ENCODE measurements at regions not wholly inside any gene's neighbourhood (a gene's known extent, or its start where the extent isn't known, plus 50 kb on each side); places are given as distances from the start of the nearest gene placed in this dataset.

DNA sequence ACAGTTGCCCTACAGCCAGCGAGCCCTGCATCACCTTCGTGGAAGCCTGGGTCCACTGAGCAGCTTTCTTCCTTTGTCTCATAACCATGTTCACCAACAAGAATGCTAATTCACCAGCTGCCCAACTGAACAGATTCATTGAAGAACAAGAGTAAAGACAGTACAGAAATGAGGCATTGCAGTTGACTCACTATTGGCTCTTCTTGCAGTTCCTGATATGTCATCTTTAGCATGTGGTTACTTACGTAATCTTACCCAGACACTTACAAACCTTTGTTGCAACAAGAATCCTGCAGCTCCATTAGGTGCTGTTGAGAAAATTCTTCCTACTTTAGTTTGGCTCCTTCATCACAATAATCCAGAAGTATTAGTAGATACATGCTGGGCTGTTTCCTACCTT, 174.0 kb upstream of the TPK1 start:
- no peaks in the 10 kb centered on the region for H3K4me1 ChIP-seq
- H3K9me3 ChIP-seq, result no peaks in the 10 kb centered on the region
- H3K27ac ChIP-seq, result no peak overlapping the region
- H3K36me3 ChIP-seq, result no peaks in the 10 kb centered on the region
- intact Hi-C loops (cut with DNase I; ENCODE audit: low total_unique reads), result loop anchor here (1.0 kb wide), 1 partner anchor 15 kb away; no protein-coding TSS in a partner anchor
- TF ChIP-seq POLR2AphosphoS5 (IDR thresholded peaks at IDR 0.05) (no peak), POLR2A (IDR thresholded peaks at IDR 0.05) (no peak)
- TF ChIP-seq, protein P1, sequence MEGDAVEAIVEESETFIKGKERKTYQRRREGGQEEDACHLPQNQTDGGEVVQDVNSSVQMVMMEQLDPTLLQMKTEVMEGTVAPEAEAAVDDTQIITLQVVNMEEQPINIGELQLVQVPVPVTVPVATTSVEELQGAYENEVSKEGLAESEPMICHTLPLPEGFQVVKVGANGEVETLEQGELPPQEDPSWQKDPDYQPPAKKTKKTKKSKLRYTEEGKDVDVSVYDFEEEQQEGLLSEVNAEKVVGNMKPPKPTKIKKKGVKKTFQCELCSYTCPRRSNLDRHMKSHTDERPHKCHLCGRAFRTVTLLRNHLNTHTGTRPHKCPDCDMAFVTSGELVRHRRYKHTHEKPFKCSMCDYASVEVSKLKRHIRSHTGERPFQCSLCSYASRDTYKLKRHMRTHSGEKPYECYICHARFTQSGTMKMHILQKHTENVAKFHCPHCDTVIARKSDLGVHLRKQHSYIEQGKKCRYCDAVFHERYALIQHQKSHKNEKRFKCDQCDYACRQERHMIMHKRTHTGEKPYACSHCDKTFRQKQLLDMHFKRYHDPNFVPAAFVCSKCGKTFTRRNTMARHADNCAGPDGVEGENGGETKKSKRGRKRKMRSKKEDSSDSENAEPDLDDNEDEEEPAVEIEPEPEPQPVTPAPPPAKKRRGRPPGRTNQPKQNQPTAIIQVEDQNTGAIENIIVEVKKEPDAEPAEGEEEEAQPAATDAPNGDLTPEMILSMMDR (IDR thresholded peaks at IDR 0.05), result no peak
- no peak for DNase-seq (ENCODE audit: low spot score in 2 of 2)
- no peaks in the 10 kb centered on the region for H3K27me3 ChIP-seq
- no peak overlapping the region for H3K4me3 ChIP-seq

DNA sequence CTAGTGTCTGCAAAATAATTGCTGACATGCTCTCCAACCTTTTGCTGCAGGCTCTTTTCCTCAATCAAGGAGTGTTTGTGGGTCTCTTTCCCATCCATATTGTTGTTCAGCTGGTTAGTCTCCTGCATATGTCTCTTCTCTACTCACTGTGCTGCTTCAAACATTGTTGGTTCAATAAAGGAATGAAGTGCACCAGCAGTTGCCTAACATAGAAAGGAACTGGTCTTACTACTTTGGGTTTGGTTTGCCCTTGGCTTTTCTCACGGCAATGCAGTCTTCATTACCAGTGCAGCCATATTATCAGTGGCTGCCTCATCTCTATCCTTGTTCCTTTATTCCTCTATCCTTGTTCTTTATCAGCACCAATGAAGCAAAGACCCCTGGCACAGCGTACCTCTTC, 169.7 kb upstream of the TPK1 start:
- no peaks in the 10 kb centered on the region for H3K36me3 ChIP-seq
- H3K27ac ChIP-seq, result no peak overlapping the region
- no peaks in the 10 kb centered on the region for H3K4me1 ChIP-seq
- TF ChIP-seq, protein P1 (IDR thresholded peaks at IDR 0.05), result no peak
- no peak for TF ChIP-seq POLR2AphosphoS5 (IDR thresholded peaks at IDR 0.05)
- no peak for TF ChIP-seq POLR2A (IDR thresholded peaks at IDR 0.05)
- no peaks in the 10 kb centered on the region for H3K27me3 ChIP-seq
- DNase-seq (ENCODE audit: low spot score in 2 of 2), result no peak
- H3K4me3 ChIP-seq, result no peak overlapping the region
- H3K9me3 ChIP-seq, result peaks cover 0 to 7% of the 10 kb centered on the region in 2 donors
- intact Hi-C loops (cut with DNase I; ENCODE audit: low total_unique reads), result no loop called here

DNA sequence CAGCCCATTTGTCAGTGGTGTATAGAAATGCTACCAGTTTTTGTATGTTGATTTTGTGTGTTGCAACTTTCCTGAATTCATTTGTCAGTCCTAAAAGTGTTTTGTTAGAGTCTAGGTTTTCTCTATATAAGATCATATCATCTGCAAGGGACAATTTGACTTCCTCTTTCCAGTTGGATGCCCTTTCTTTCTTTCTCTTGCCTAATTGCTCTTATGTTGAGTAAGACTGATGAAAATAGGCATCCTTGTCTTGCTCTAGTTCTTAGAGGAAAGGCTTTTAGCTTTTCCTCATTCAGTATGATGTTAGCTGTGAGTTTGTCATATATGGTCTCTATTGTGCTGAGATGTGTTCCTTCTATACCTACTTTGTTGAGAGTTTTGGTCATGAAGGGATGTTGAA, 161.7 kb upstream of the TPK1 start:
- Histone ChIP-seq H3K4me3 (no peak overlapping the region), H3K27me3 (no peaks in the 10 kb centered on the region), H3K36me3 (no peaks in the 10 kb centered on the region), H3K4me1 (no peaks in the 10 kb centered on the region), H3K27ac (no peak overlapping the region), H3K9me3 (peaks cover 8 to 47% of the 10 kb centered on the region in 2 donors)
- no peak for TF ChIP-seq POLR2A (IDR thresholded peaks at IDR 0.05)
- TF ChIP-seq POLR2AphosphoS5 (IDR thresholded peaks at IDR 0.05), result no peak
- TF ChIP-seq, protein P1 (IDR thresholded peaks at IDR 0.05), result no peak
- intact Hi-C loops (cut with DNase I; ENCODE audit: low total_unique reads), result no loop called here
- no peak for DNase-seq (ENCODE audit: low spot score in 2 of 2)

- Histone ChIP-seq H3K27me3 (no peaks in the 10 kb centered on the region), H3K4me1 (no peaks in the 10 kb centered on the region), H3K36me3 (no peaks in the 10 kb centered on the region), H3K4me3 (no peak overlapping the region), H3K9me3 (peaks cover 8 to 39% of the 10 kb centered on the region in 2 donors), H3K27ac (no peak overlapping the region)
- no peak for DNase-seq (ENCODE audit: low spot score in 2 of 2)
- TF ChIP-seq POLR2A (IDR thresholded peaks at IDR 0.05), result no peak
- TF ChIP-seq, protein P1 (IDR thresholded peaks at IDR 0.05), result no peak
- TF ChIP-seq POLR2AphosphoS5 (IDR thresholded peaks at IDR 0.05), result no peak
- intact Hi-C loops (cut with DNase I; ENCODE audit: low total_unique reads), result loop anchor here (1.0 kb wide), 1 partner anchor 14 kb away; no protein-coding TSS in a partner anchor
These were observed 159.6 kb upstream of the TPK1 start for GRCh38 chr7:144995495-144995894.

DNA sequence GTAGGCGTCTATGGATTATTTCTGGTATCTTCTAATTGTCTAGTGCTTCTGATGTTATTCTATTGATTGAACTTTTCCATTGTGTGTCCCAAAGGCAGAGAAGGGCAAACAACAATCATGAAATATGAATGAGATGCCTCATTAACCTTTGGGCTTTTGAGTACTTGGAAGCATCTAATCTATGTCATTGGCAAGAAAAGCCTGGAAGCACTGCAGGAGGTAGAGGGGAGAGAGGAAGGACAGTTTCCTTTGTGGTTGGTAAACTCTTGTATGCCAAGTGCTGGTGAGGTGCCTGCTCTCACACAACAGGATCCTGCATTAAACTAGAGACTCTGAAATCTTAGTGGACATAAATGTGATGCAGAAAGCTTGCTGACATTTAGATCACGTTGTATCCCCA, 155.2 kb upstream of the TPK1 start:
- Histone ChIP-seq H3K4me1 (no peaks in the 10 kb centered on the region), H3K27me3 (no peaks in the 10 kb centered on the region), H3K4me3 (no peak overlapping the region), H3K27ac (no peak overlapping the region), H3K9me3 (peaks cover 0 to 10% of the 10 kb centered on the region in 2 donors), H3K36me3 (no peaks in the 10 kb centered on the region)
- intact Hi-C loops (cut with DNase I; ENCODE audit: low total_unique reads), result no loop called here
- no peak for DNase-seq (ENCODE audit: low spot score in 2 of 2)
- no peak for TF ChIP-seq POLR2AphosphoS5 (IDR thresholded peaks at IDR 0.05)
- TF ChIP-seq, protein P1 (IDR thresholded peaks at IDR 0.05), result no peak
- TF ChIP-seq POLR2A (IDR thresholded peaks at IDR 0.05), result no peak

Data from breast epithelium (tissue), 4 donors.